Chondrocyte (in vitro differentiated cells): ENCODE measurements at regions not wholly inside any gene's neighbourhood (a gene's known extent, or its start where the extent isn't known, plus 50 kb on each side); places are given as distances from the start of the nearest gene placed in this dataset.
"Not testable (repeated sequence)": the region's sequence is repeated elsewhere in the genome, so short reads cannot be mapped to it uniquely, and the experiment has no call there.

Experiments used
- DNase-seq: peaks from one replicate; pipeline ENCODE4 v3.0.0; 2021; ENCODE audit warnings: mixed read lengths, low spot score
- H3K27ac Mint-ChIP-seq: one replicate; pipeline ENCODE4 v1.8.0; 2021; ENCODE audit warnings: mild to moderate bottlenecking, moderate library complexity, mixed read lengths; ENCODE audit not compliant: unreplicated experiment
- H3K27me3 Mint-ChIP-seq: 2 replicates; pipeline ENCODE4 v1.8.0; 2021; ENCODE audit warnings: low read depth, mixed read lengths
- H3K36me3 Mint-ChIP-seq: 2 replicates; pipeline ENCODE4 v1.8.0; 2021; ENCODE audit warnings: low read depth, mixed read lengths
- H3K4me1 Mint-ChIP-seq: 2 replicates; pipeline ENCODE4 v1.8.0; 2021; ENCODE audit warnings: low read depth, mild to moderate bottlenecking, mixed read lengths
- H3K4me3 Mint-ChIP-seq: one replicate; pipeline ENCODE4 v1.8.0; 2021; ENCODE audit warnings: mild to moderate bottlenecking, moderate library complexity, mixed read lengths; ENCODE audit not compliant: unreplicated experiment
- H3K9me3 Mint-ChIP-seq: 2 replicates; pipeline ENCODE4 v1.8.0; 2021; ENCODE audit warnings: low read depth, mixed read lengths
- TF ChIP-seq, protein P1 (sequence below): fragments of 200-600 bp; sonication (generic); IDR thresholded peaks from 2 replicates; pipeline ENCODE4 v1.5.0; 2021; ENCODE audit warnings: antibody characterized with exemption, mild to moderate bottlenecking, moderate library complexity

DNA sequence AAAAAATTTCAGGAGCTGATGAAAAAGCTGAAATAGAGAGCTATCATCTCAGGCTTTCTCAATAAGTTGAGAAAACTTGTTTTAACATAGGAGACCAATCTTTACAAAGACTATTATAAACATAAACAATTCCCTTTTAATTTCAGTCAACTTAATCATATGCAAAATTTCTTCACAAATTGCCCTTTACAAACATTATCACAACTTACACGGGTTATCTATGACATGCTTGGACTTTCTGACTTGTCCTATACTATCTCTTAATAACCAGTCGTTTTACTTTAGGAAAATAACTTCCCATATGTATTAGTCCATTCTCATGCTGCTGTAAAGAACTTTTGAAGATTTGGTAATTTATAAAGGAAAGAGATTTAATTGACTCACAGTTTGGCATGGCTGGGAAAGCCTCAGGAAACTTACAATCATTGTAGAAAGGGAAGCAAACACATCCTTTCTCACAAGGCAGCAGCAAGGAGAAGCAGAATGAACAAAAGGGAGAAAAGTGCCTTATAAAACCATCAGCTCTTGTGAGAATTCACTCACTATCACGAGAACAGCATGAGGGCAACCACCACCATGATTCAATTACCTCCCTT lies 1583.7 kb upstream of the CELF4 start:
- DNase-seq, result no peak
- Mint-ChIP-seq H3K27me3 (no peaks in the 10 kb centered on the region), H3K9me3 (peaks cover 27% of the 10 kb centered on the region), H3K4me3 (no peak overlapping the region), H3K36me3 (peaks cover 3% of the 10 kb centered on the region), H3K27ac (no peak overlapping the region), H3K4me1 (no peaks in the 10 kb centered on the region)
- TF ChIP-seq, protein P1, sequence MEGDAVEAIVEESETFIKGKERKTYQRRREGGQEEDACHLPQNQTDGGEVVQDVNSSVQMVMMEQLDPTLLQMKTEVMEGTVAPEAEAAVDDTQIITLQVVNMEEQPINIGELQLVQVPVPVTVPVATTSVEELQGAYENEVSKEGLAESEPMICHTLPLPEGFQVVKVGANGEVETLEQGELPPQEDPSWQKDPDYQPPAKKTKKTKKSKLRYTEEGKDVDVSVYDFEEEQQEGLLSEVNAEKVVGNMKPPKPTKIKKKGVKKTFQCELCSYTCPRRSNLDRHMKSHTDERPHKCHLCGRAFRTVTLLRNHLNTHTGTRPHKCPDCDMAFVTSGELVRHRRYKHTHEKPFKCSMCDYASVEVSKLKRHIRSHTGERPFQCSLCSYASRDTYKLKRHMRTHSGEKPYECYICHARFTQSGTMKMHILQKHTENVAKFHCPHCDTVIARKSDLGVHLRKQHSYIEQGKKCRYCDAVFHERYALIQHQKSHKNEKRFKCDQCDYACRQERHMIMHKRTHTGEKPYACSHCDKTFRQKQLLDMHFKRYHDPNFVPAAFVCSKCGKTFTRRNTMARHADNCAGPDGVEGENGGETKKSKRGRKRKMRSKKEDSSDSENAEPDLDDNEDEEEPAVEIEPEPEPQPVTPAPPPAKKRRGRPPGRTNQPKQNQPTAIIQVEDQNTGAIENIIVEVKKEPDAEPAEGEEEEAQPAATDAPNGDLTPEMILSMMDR, result no peak

DNA sequence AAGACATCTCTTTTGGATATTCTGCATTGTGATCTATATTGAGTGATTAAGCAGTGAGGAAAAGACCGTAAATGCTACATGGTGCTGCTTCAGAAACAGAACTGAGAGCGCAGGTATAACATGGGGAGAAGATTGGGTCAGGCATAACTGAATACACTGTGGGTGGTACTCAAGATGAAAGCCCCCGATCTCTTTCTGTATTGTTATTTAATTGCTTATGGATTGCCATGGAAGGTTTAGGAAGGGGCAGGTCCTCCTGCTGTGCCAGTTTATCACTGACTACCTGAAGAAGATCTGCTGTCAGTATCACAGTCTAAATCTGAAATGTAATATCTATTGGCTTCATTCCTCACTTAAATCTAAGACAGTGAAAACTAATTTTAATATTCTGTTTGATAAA lies 1568.7 kb upstream of the CELF4 start:
- peaks cover 10% of the 10 kb centered on the region for H3K9me3 Mint-ChIP-seq
- H3K4me1 Mint-ChIP-seq, result no peaks in the 10 kb centered on the region
- TF ChIP-seq, protein P1, result no peak
- H3K4me3 Mint-ChIP-seq, result no peak overlapping the region
- no peaks in the 10 kb centered on the region for H3K36me3 Mint-ChIP-seq
- no peaks in the 10 kb centered on the region for H3K27me3 Mint-ChIP-seq
- H3K27ac Mint-ChIP-seq, result no peak overlapping the region
- no peak for DNase-seq

DNA sequence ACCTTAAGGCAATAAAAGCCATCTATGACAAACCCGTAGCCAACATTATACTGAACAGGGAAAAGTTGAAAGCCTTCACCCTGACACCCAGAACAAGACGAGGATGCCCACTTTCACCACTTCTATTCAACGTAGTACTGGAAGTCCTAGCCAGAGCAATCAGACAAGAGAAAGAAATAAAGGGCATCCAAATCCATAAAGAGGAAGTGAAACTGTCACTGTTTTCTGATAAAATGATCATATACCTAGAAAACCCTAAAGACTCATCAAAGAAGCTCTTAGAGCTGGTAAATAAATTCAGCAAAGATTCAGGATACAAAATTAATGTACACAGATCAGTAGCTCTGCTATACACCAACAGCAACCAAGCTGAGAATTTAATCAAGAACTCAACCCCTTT lies 1561.9 kb upstream of the CELF4 start:
- H3K27ac Mint-ChIP-seq, H3K36me3 Mint-ChIP-seq, H3K27me3 Mint-ChIP-seq, H3K4me1 Mint-ChIP-seq, DNase-seq, H3K4me3 Mint-ChIP-seq: not testable (repeated sequence)
- peaks cover 37% of the 10 kb centered on the region for H3K9me3 Mint-ChIP-seq

DNA sequence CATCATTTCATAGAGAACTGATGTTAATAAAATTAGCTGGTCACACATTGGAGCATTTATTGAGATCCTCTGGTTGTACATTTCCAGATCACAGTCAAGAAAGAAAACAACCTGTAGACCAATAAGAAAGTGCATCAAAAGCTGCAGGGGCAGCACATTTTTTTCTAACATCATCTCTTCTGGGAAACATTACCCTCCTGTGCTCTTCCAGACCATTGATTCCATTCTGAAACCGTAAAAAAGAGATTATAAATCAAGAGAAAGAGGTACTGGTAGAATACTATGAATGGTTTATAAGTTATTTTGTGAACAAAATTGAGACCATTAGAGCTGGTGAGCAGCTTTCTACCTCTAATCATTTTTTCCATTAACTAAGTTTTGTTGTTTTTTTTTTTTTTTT lies 1548.2 kb upstream of the CELF4 start:
- Mint-ChIP-seq H3K9me3 (no peaks in the 10 kb centered on the region), H3K27me3 (no peaks in the 10 kb centered on the region), H3K36me3 (no peaks in the 10 kb centered on the region), H3K4me3 (no peak overlapping the region), H3K27ac (no peak overlapping the region), H3K4me1 (no peaks in the 10 kb centered on the region)
- no peak for DNase-seq
- TF ChIP-seq, protein P1, result no peak

DNA sequence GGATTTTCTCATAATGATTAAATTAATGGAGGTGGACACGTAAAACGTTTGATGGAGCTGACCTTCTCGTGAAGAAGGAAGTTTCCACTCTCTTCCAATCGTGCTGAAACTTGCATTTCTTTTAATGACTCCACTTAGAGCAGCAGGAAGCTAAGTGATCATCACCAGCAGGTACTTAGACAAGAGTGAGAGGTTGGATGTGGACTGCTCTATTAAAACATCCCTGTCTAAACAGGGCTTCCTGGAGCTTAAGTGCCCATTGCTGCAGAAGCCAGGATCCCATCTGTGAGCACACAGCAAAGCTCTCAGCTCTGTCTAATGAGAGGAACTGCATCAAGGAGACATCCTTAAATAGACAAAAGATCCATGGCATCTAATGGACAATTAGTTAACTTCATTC lies 1539.5 kb upstream of the CELF4 start:
- TF ChIP-seq, protein P1, result no peak

DNA sequence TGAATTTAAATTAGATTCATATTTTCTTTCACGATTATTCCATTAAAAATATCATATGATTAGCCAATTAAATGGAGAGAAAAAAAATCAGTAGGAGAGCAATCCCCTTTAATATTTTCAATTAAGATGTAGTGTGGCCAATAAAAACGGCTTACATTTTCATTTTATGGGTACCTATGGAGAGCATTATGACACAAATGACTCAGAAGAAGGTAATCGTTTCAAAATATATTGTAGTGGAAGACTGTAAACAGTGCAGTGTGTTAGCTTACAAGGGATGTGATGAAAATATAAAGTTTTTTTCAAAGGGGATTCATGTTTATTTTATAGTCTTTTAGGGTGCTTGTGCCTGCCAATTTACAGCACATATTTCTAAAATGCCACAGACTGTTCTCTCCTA lies 1507.4 kb upstream of the CELF4 start:
- Mint-ChIP-seq H3K27ac (no peak overlapping the region), H3K27me3 (peaks cover 2% of the 10 kb centered on the region)
- TF ChIP-seq, protein P1, result no peak

More for the DNA sequence above, 1539.5 kb upstream of the CELF4 start:
- DNase-seq, result no peak
- H3K4me1 Mint-ChIP-seq, result no peaks in the 10 kb centered on the region
- H3K36me3 Mint-ChIP-seq, result no peaks in the 10 kb centered on the region
- H3K9me3 Mint-ChIP-seq, result no peaks in the 10 kb centered on the region
- no peak overlapping the region for H3K27ac Mint-ChIP-seq
- no peaks in the 10 kb centered on the region for H3K27me3 Mint-ChIP-seq
- H3K4me3 Mint-ChIP-seq, result no peak overlapping the region

More for the DNA sequence above, 1507.4 kb upstream of the CELF4 start:
- H3K4me1 Mint-ChIP-seq, result no peaks in the 10 kb centered on the region
- H3K36me3 Mint-ChIP-seq, result no peaks in the 10 kb centered on the region
- H3K4me3 Mint-ChIP-seq, result no peak overlapping the region
- peaks cover 5% of the 10 kb centered on the region for H3K9me3 Mint-ChIP-seq
- DNase-seq, result no peak
